ENCODE measurements at regions not wholly inside any gene's neighbourhood (a gene's known extent, or its start where the extent isn't known, plus 50 kb on each side); places are given as distances from the start of the nearest gene placed in this dataset.

DNA sequence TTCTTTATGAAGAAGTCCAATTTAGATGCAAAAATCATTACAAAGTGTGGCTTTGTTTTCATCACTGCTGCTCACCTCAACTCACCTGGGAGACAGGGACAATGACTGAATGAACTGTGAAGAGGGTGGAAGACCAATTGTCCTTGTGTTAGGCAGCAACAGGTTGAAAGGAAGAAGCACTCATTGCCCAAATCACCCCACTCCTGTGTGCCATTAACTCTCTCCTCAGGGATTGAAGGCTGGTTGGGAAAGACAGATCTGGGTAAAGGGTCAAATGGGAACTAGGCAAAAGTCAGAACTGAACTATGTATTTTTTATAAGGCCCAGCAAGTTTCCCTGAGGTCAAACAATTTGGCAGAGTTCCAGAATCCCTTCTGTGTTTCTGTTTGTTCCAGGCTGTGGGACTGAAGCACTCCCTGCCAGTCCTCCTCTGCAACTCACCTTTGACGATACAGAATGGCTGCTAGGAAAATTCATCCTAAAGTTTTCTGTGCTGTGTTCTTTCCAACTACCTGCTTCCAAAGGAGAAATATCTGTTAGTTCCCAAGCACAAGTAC, 68.6 kb upstream of the CCDC39 start:
- TF ChIP-seq, protein P1, sequence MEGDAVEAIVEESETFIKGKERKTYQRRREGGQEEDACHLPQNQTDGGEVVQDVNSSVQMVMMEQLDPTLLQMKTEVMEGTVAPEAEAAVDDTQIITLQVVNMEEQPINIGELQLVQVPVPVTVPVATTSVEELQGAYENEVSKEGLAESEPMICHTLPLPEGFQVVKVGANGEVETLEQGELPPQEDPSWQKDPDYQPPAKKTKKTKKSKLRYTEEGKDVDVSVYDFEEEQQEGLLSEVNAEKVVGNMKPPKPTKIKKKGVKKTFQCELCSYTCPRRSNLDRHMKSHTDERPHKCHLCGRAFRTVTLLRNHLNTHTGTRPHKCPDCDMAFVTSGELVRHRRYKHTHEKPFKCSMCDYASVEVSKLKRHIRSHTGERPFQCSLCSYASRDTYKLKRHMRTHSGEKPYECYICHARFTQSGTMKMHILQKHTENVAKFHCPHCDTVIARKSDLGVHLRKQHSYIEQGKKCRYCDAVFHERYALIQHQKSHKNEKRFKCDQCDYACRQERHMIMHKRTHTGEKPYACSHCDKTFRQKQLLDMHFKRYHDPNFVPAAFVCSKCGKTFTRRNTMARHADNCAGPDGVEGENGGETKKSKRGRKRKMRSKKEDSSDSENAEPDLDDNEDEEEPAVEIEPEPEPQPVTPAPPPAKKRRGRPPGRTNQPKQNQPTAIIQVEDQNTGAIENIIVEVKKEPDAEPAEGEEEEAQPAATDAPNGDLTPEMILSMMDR (conservative IDR thresholded peaks at IDR 0.05): no peak
- TF ChIP-seq EZH2 (IDR thresholded peaks at IDR 0.05; ENCODE audit: low read depth): no peak

All from PC-9 (cell line).